HCT116 (cell line): ENCODE measurements at regions not wholly inside any gene's neighbourhood (a gene's known extent, or its start where the extent isn't known, plus 50 kb on each side); places are given as distances from the start of the nearest gene placed in this dataset.

Source experiments
- ATAC-seq: fragments of 200-7000 bp; cut with Tn5 transposase; 2 replicates; pipeline ENCODE4 v1.9.1; 2020; ENCODE audit warnings: mild to moderate bottlenecking, moderate library complexity
- BruUV-seq: library from RNA; stranded (reverse); fragments of 400-500 nt; replicated peaks from 2 replicates; lab custom pipeline; 2021; lab: Mats Ljungman, UMichigan
- CTCF ChIA-PET: fragments of 300-600 bp; sonication (Branson Sonifier 250); formaldehyde crosslinking; loops from one replicate; lab custom pipeline; 2021; ENCODE audit warnings: antibody characterized with exemption; lab: Charles Lee
- POLR2A ChIA-PET: fragments of 300-600, 350-600 bp; sonication (Branson Sonifier 250); formaldehyde crosslinking; loops from one replicate; lab custom pipeline; 2021; ENCODE audit warnings: antibody characterized with exemption; lab: Charles Lee
- RAD21 ChIA-PET, 2 experiments: fragments of 300-600 bp; sonication (Branson Sonifier 250); formaldehyde crosslinking; loops; one replicate each; lab custom pipeline; 2023; ENCODE audit warnings: low total read pairs in 2 of 2; ENCODE audit not compliant: uncharacterized antibody in 2 of 2, unreplicated experiment in 2 of 2, low non-redundant PET in 1 of 2; lab: Charles Lee
- DNase-seq: peaks from one replicate; pipeline ENCODE4 v3.0.0-alpha.2; 2010; ENCODE audit warnings: low read depth, low spot score
- H2AFZ ChIP-seq: fragments of 200-600 bp; shearing (Covaris generic), sonication (generic); 2 replicates; pipeline ENCODE4 v1.6.1; 2017; ENCODE audit warnings: low read depth, mixed run types, mixed read lengths, antibody characterized with exemption, low read length; ENCODE audit not compliant: poor library complexity, severe bottlenecking
- H3K27ac ChIP-seq: 2 replicates; pipeline ENCODE4 v1.5.1; 2012; ENCODE audit warnings: low read depth, low read length
- H3K27me3 ChIP-seq: fragments of 200-600 bp; sonication (generic); 2 replicates; pipeline ENCODE4 v1.6.1; 2016; ENCODE audit warnings: mixed run types, low read length, mixed read lengths; ENCODE audit not compliant: insufficient read depth
- H3K36me3 ChIP-seq, 2 experiments: fragments of 200-500 bp in 1 of 2; fragments of 200-600 bp in 1 of 2; sonication (Bioruptor generic) in 1 of 2; sonication (generic) in 1 of 2; 2 replicates each; pipeline versions ENCODE4 v1.5.1 to v1.6.1; 2014 to 2016; ENCODE audit warnings: low read length in 2 of 2, inconsistent platforms in 1 of 2, mixed read lengths in 1 of 2, mixed run types in 1 of 2; ENCODE audit not compliant: insufficient read depth in 2 of 2, control insufficient read depth in 1 of 2
- H3K4me1 ChIP-seq, 2 experiments: fragments of 200-600 bp in 1 of 2; sonication (generic) in 1 of 2; 2 replicates each; pipeline versions ENCODE4 v1.5.1 to v1.6.1; 2012 to 2017; ENCODE audit warnings: low read length in 2 of 2, inconsistent platforms in 1 of 2, mild to moderate bottlenecking in 1 of 2, mixed read lengths in 1 of 2, mixed run types in 1 of 2, moderate library complexity in 1 of 2; ENCODE audit not compliant: insufficient read depth in 2 of 2, control insufficient read depth in 1 of 2
- H3K4me2 ChIP-seq: fragments of 200-600 bp; sonication (generic); 2 replicates; pipeline ENCODE4 v1.6.1; 2017; ENCODE audit warnings: mixed run types, low read length, mixed read lengths
- H3K4me3 ChIP-seq, 2 experiments: fragments of 200-600 bp in 1 of 2; sonication (generic) in 1 of 2; replicated peaks in 1 of 2; 2 replicates each; pipeline ENCODE4 v1.5.1; 2011 to 2016; ENCODE audit warnings: low read length in 2 of 2, control low read depth in 1 of 2, low read depth in 1 of 2, mild to moderate bottlenecking in 1 of 2, mixed read lengths in 1 of 2, mixed run types in 1 of 2
- H3K79me2 ChIP-seq: fragments of 200-600 bp; sonication (generic); 2 replicates; pipeline ENCODE4 v1.6.1; 2017; ENCODE audit warnings: mild to moderate bottlenecking, mixed run types, low read length, moderate library complexity, mixed read lengths; ENCODE audit not compliant: insufficient read depth
- H3K9ac ChIP-seq: fragments of 200-600 bp; sonication (generic); 2 replicates; pipeline ENCODE4 v1.6.1; 2016; ENCODE audit warnings: low read length, mixed read lengths
- H3K9me2 ChIP-seq: fragments of 200-600 bp; sonication (generic), shearing (Covaris generic); 2 replicates; pipeline ENCODE4 v1.6.1; 2017; ENCODE audit warnings: mixed run types, mild to moderate bottlenecking, moderate library complexity; ENCODE audit not compliant: insufficient read depth
- H3K9me3 ChIP-seq, 2 experiments: fragments of 200-500 bp in 1 of 2; fragments of 200-600 bp in 1 of 2; sonication (Bioruptor generic) in 1 of 2; sonication (generic) in 1 of 2; 2 replicates each; pipeline ENCODE4 v1.6.1; 2014 to 2017; ENCODE audit warnings: low read length in 2 of 2, mixed read lengths in 2 of 2, inconsistent platforms in 1 of 2, low read depth in 1 of 2, mild to moderate bottlenecking in 1 of 2, mixed run types in 1 of 2, moderate library complexity in 1 of 2; ENCODE audit not compliant: control insufficient read depth in 1 of 2, insufficient read depth in 1 of 2
- H4K20me1 ChIP-seq: fragments of 200-600 bp; sonication (generic), shearing (Covaris generic); 2 replicates; pipeline ENCODE4 v1.6.1; 2017; ENCODE audit warnings: mixed run types, mild to moderate bottlenecking, moderate library complexity; ENCODE audit not compliant: insufficient read depth
- EGR1 ChIP-seq: IDR thresholded peaks from 2 replicates; pipeline ENCODE4 v1.6.1; 2012; ENCODE audit warnings: low read depth
- FOSL1 ChIP-seq: IDR thresholded peaks from 2 replicates; pipeline ENCODE4 v1.6.1; 2012; ENCODE audit warnings: low read depth
- REST ChIP-seq: IDR thresholded peaks from 2 replicates; pipeline ENCODE4 v1.6.1; 2012; ENCODE audit warnings: low read depth
- ZBTB33 ChIP-seq: IDR thresholded peaks from 2 replicates; pipeline ENCODE4 v1.6.1; 2011; ENCODE audit warnings: mild to moderate bottlenecking, low read length, moderate library complexity; ENCODE audit not compliant: insufficient replicate concordance; ENCODE audit errors: extremely low read depth
- intact Hi-C: fragments of 100-400 bp; cut with micrococcal nuclease; formaldehyde crosslinking; loops from 2 replicates; pipeline ENCODE4 v1.10.0; 2022

GRCh38 chr12:23210573-23210972, 585.6 kb downstream of the ETNK1 start:
- Histone ChIP-seq H3K9ac (no peak overlapping the region), H4K20me1 (no peaks in the 10 kb centered on the region), H3K4me2 (no peak overlapping the region), H3K4me1 (no peaks in the 10 kb centered on the region), H3K79me2 (no peaks in the 10 kb centered on the region), H3K36me3 (no peaks in the 10 kb centered on the region), H3K9me2 (no peaks in the 10 kb centered on the region), H3K27me3 (no peaks in the 10 kb centered on the region), H3K4me3 (no peak overlapping the region), H2AFZ (no peak overlapping the region), H3K9me3 (peaks cover 4 to 16% of the 10 kb centered on the region in 2 experiments; a peak in 2 of 4 replicates), H3K27ac (no peak overlapping the region)
- ChIA-PET CTCF (no interaction called here), RAD21 (no interaction called here), POLR2A (no interaction called here)
- TF ChIP-seq FOSL1 (no peak), ZBTB33 (no peak), EGR1 (no peak), REST (no peak)
- DNase-seq (no peak), ATAC-seq (no peak)
- intact Hi-C loops = no loop called here
- no TSS peak for BruUV-seq
